Colonic mucosa (tissue), 4 donors: ENCODE measurements at regions not wholly inside any gene's neighbourhood (a gene's known extent, or its start where the extent isn't known, plus 50 kb on each side); places are given as distances from the start of the nearest gene placed in this dataset.

Experiments
- DNase-seq: peaks from one replicate; pipeline ENCODE4 v3.0.0-alpha.2; 2020
- H3K27ac ChIP-seq: fragments of 200-600 bp; one replicate; pipeline ENCODE4 v1.8.0; 2021
- H3K27me3 ChIP-seq: fragments of 200-600 bp; one replicate; pipeline ENCODE4 v1.8.0; 2021
- H3K36me3 ChIP-seq: fragments of 200-600 bp; one replicate; pipeline ENCODE4 v1.8.0; 2021
- H3K4me1 ChIP-seq: fragments of 200-600 bp; one replicate; pipeline ENCODE4 v1.8.0; 2021; ENCODE audit warnings: mild to moderate bottlenecking
- H3K4me3 ChIP-seq: fragments of 200-600 bp; one replicate; pipeline ENCODE4 v1.8.0; 2021
- H3K9ac ChIP-seq, 2 donors: one replicate each; pipeline ENCODE4 v1.7.0; 2013; ENCODE audit warnings: control low read depth in 2 of 2, low read depth in 2 of 2, low read length in 2 of 2
- H3K9me3 ChIP-seq: fragments of 200-600 bp; one replicate; pipeline ENCODE4 v1.8.0; 2021
- CTCF ChIP-seq: fragments of 200-600 bp; IDR thresholded peaks from one replicate; pipeline ENCODE4 v1.8.0; 2022; ENCODE audit warnings: antibody characterized with exemption, mild to moderate bottlenecking
- intact Hi-C: fragments of 100-400 bp; cut with DNase I; formaldehyde crosslinking; loops from one replicate; pipeline ENCODE4 v1.14.1; 2022
- donor health status: healthy.
- donor health status: DM: no; HTN: no; CAD: no.
- donor health status: DM: no; HTN: no; CAD: no.

- Histone ChIP-seq H3K4me3 (no peak overlapping the region), H3K9me3 (no peaks in the 10 kb centered on the region), H3K27ac (no peak overlapping the region), H3K4me1 (no peaks in the 10 kb centered on the region), H3K36me3 (no peaks in the 10 kb centered on the region), H3K27me3 (no peaks in the 10 kb centered on the region), H3K9ac (no peak overlapping the region)
- intact Hi-C loops = no loop called here
- no peak for TF ChIP-seq CTCF
- DNase-seq = no peak
These were observed 200.9 kb upstream of the SOX9 start for GRCh38 chr17:71919896-71920295.

- no peak for DNase-seq
- intact Hi-C loops = no loop called here
- Histone ChIP-seq H3K27me3 (no peaks in the 10 kb centered on the region), H3K9me3 (no peaks in the 10 kb centered on the region), H3K27ac (no peak overlapping the region), H3K36me3 (no peaks in the 10 kb centered on the region), H3K4me3 (no peak overlapping the region), H3K4me1 (no peaks in the 10 kb centered on the region), H3K9ac (no peak overlapping the region)
- no peak for TF ChIP-seq CTCF
These were observed 199.0 kb upstream of the SOX9 start for GRCh38 chr17:71921796-71922195.

GRCh38 chr17:71922439-71922838 lies 198.4 kb upstream of the SOX9 start:
- TF ChIP-seq CTCF = no peak

GRCh38 chr17:71926746-71927398 lies 193.9 kb upstream of the SOX9 start:
- H3K36me3 ChIP-seq = no peaks in the 10 kb centered on the region
- H3K4me3 ChIP-seq = no peak overlapping the region
- H3K4me1 ChIP-seq = no peaks in the 10 kb centered on the region
- no peaks in the 10 kb centered on the region for H3K27me3 ChIP-seq
- H3K27ac ChIP-seq = no peak overlapping the region
- intact Hi-C loops = no loop called here
- TF ChIP-seq CTCF = no peak
- DNase-seq = no peak
- no peaks in the 10 kb centered on the region for H3K9me3 ChIP-seq
- no peak overlapping the region for H3K9ac ChIP-seq

More at GRCh38 chr17:71922439-71922838, 198.4 kb upstream of the SOX9 start:
- Histone ChIP-seq H3K27ac (no peak overlapping the region), H3K9me3 (no peaks in the 10 kb centered on the region), H3K4me1 (no peaks in the 10 kb centered on the region), H3K9ac (no peak overlapping the region), H3K27me3 (no peaks in the 10 kb centered on the region), H3K4me3 (no peak overlapping the region), H3K36me3 (no peaks in the 10 kb centered on the region)
- no peak for DNase-seq
- intact Hi-C loops = no loop called here

- no peak for TF ChIP-seq CTCF
- H3K9ac ChIP-seq = no peak overlapping the region
- no peaks in the 10 kb centered on the region for H3K4me1 ChIP-seq
- H3K27ac ChIP-seq = no peak overlapping the region
- H3K36me3 ChIP-seq = no peaks in the 10 kb centered on the region
- no peaks in the 10 kb centered on the region for H3K27me3 ChIP-seq
- H3K9me3 ChIP-seq = no peaks in the 10 kb centered on the region
- intact Hi-C loops = no loop called here
- no peak overlapping the region for H3K4me3 ChIP-seq
- DNase-seq = no peak
These were observed 187.5 kb upstream of the SOX9 start for GRCh38 chr17:71933306-71933705.
